IgD-negative memory B cell (primary cell): ENCODE measurements at regions not wholly inside any gene's neighbourhood (a gene's known extent, or its start where the extent isn't known, plus 50 kb on each side); places are given as distances from the start of the nearest gene placed in this dataset.

Experiments used
- H3K27ac Mint-ChIP-seq, 3 donors: one replicate each; pipeline ENCODE4 v1.8.0; 2020 to 2022; ENCODE audit warnings: mild to moderate bottlenecking in 3 of 3, mixed read lengths in 3 of 3, moderate library complexity in 1 of 3
- H3K27me3 Mint-ChIP-seq: one replicate; pipeline ENCODE4 v1.8.0; 2021; ENCODE audit warnings: mixed read lengths
- H3K36me3 Mint-ChIP-seq: one replicate; pipeline ENCODE4 v1.8.0; 2020; ENCODE audit warnings: mild to moderate bottlenecking, mixed read lengths
- H3K4me1 Mint-ChIP-seq, 3 donors: one replicate each; pipeline ENCODE4 v1.8.0; 2020 to 2022; ENCODE audit warnings: mixed read lengths in 3 of 3, mild to moderate bottlenecking in 1 of 3
- H3K4me3 Mint-ChIP-seq, 4 donors: one replicate each; pipeline ENCODE4 v1.8.0; 2020 to 2022; ENCODE audit warnings: mild to moderate bottlenecking in 4 of 4, mixed read lengths in 4 of 4, moderate library complexity in 3 of 4
- H3K9me3 Mint-ChIP-seq, 3 donors: one replicate each; pipeline ENCODE4 v1.8.0; 2020 to 2021; ENCODE audit warnings: mixed read lengths in 3 of 3, mild to moderate bottlenecking in 1 of 3

- Mint-ChIP-seq H3K27me3 (no peaks in the 10 kb centered on the region), H3K27ac (no peak overlapping the region), H3K36me3 (peaks cover 2% of the 10 kb centered on the region), H3K9me3 (peaks cover 0 to 5% (median 5%) of the 10 kb centered on the region in 3 donors), H3K4me3 (no peak overlapping the region), H3K4me1 (no peaks in the 10 kb centered on the region)
Measured at GRCh38 chr18:67047334-67047733, 443.4 kb upstream of the CDH19 start.

- Mint-ChIP-seq H3K9me3 (peaks cover 0 to 3% (median 1%) of the 10 kb centered on the region in 3 donors), H3K4me1 (no peaks in the 10 kb centered on the region), H3K36me3 (peaks cover 2% of the 10 kb centered on the region), H3K4me3 (no peak overlapping the region), H3K27ac (no peak overlapping the region), H3K27me3 (no peaks in the 10 kb centered on the region)
Measured at GRCh38 chr18:67043276-67043675, 439.4 kb upstream of the CDH19 start.

DNA sequence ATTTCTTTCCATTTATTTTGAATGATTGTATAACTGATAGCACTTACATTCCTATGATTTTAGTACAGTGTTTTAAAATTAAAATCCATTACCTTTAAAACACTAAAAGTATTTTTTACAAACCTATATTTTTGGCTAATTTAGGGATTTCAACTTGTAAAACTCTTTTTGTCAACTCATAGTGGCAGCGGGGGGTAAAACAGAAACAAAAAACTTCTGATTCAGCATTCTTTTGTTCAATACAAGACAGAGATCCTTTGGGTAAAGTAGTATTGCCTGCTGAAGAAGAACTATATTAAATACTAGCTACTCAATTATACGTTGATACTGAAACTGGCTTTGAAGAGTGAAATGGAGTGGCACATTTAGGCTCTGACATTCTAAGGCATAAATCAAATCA lies 437.4 kb upstream of the CDH19 start:
- Mint-ChIP-seq H3K4me3 (no peak overlapping the region), H3K27me3 (no peaks in the 10 kb centered on the region), H3K4me1 (no peaks in the 10 kb centered on the region), H3K9me3 (peaks cover 0 to 1% (median 1%) of the 10 kb centered on the region in 3 donors), H3K36me3 (peaks cover 2% of the 10 kb centered on the region), H3K27ac (no peak overlapping the region)

- H3K36me3 Mint-ChIP-seq: no peaks in the 10 kb centered on the region
- peaks cover 0 to 5% (median 5%) of the 10 kb centered on the region in 3 donors for H3K9me3 Mint-ChIP-seq
- H3K4me3 Mint-ChIP-seq: no peak overlapping the region
- no peaks in the 10 kb centered on the region for H3K4me1 Mint-ChIP-seq
- no peak overlapping the region for H3K27ac Mint-ChIP-seq
- no peaks in the 10 kb centered on the region for H3K27me3 Mint-ChIP-seq
Measured at GRCh38 chr18:67035026-67035425, 431.1 kb upstream of the CDH19 start.

- H3K36me3 Mint-ChIP-seq: no peaks in the 10 kb centered on the region
- no peaks in the 10 kb centered on the region for H3K4me1 Mint-ChIP-seq
- no peak overlapping the region for H3K27ac Mint-ChIP-seq
- H3K4me3 Mint-ChIP-seq: no peak overlapping the region
- H3K27me3 Mint-ChIP-seq: no peaks in the 10 kb centered on the region
- peaks cover 0 to 2% (median 0%) of the 10 kb centered on the region in 3 donors for H3K9me3 Mint-ChIP-seq
Measured at GRCh38 chr18:67023059-67023458, 419.2 kb upstream of the CDH19 start.

DNA sequence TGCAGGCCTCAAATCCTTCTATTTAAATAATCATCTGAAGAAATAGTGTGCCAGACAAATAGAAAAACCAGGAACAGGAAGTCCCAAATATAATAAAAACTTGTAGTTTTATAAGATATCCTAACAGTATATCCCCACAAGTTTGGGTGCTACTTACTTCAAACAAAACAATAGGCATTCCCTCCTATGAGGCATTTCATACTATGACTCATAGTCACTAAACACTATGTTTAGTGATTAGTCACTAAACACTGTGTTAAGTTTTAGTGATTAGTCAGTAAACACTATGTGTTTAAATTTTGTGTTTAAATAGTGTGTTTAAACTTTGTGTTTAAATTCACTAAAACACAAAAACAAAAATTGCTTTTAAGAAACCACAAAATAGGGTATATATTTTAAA lies 407.0 kb upstream of the CDH19 start:
- no peak overlapping the region for H3K27ac Mint-ChIP-seq
- H3K27me3 Mint-ChIP-seq: no peaks in the 10 kb centered on the region
- no peaks in the 10 kb centered on the region for H3K9me3 Mint-ChIP-seq
- no peak overlapping the region for H3K4me3 Mint-ChIP-seq
- H3K4me1 Mint-ChIP-seq: no peaks in the 10 kb centered on the region
- no peaks in the 10 kb centered on the region for H3K36me3 Mint-ChIP-seq

DNA sequence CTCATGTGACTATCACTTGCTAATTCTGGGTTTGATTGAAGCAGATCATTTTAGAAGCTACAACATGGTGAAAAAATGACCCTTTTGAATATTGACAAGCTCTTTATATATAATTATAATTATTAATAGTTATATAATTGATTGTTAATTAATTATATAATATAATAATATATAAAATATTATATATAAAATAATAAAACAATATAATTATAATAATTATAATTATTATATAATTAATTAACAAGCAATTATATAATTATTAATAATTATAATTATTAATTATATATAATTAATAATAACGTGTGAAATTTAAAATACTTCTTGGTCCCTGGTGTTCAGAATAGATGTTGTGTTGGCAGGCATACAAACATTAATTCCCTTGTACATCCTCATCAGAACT lies 404.1 kb upstream of the CDH19 start:
- Mint-ChIP-seq H3K9me3 (peaks cover 0 to under 1% (median 0%) of the 10 kb centered on the region in 3 donors), H3K4me1 (no peaks in the 10 kb centered on the region), H3K27ac (no peak overlapping the region), H3K27me3 (no peaks in the 10 kb centered on the region), H3K36me3 (no peaks in the 10 kb centered on the region), H3K4me3 (no peak overlapping the region)

DNA sequence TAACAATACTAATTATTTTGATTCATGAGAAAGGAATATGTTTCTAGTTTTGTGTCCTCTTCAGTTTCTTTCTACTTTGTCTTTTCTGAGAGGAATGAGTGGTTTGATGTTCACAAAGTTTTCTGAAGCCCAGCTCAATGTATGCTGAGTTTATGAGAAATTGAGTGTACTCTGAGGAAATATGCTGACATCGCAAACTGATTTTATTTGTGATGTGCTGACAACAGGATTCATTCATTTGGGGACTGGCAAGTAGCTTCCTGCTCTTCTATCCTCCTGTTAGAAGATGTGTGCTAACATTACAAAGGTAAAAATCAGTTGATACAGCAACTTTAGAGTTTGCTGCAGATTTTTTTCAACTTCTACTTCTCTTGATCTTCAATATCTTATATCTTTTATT lies 403.2 kb upstream of the CDH19 start:
- H3K36me3 Mint-ChIP-seq: no peaks in the 10 kb centered on the region
- no peak overlapping the region for H3K4me3 Mint-ChIP-seq
- no peaks in the 10 kb centered on the region for H3K27me3 Mint-ChIP-seq
- H3K9me3 Mint-ChIP-seq: peaks cover 0 to 5% (median 0%) of the 10 kb centered on the region in 3 donors
- no peaks in the 10 kb centered on the region for H3K4me1 Mint-ChIP-seq
- no peak overlapping the region for H3K27ac Mint-ChIP-seq

DNA sequence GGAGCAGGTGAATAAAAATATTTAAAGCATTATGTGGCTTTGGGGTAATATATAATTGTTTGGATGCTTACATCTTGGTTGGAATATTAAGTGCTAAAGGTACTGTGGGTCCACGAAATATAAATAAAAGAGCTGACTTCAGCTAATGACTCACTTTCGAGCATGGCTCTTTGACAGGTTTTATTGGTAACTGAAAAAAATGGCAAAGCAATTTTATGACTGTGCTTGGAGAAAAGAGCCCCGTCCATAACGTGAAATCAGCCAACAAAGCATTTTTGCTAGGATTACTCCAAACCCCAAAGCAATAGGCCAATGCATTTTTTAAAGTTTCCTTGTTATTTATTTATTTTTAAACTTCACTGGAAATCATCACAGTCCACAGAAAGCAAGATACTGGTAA lies 397.2 kb upstream of the CDH19 start:
- Mint-ChIP-seq H3K4me3 (no peak overlapping the region), H3K9me3 (peaks cover 0 to 9% (median 0%) of the 10 kb centered on the region in 3 donors), H3K4me1 (no peaks in the 10 kb centered on the region), H3K36me3 (no peaks in the 10 kb centered on the region), H3K27me3 (no peaks in the 10 kb centered on the region), H3K27ac (no peak overlapping the region)

- Mint-ChIP-seq H3K27ac (no peak overlapping the region), H3K36me3 (no peaks in the 10 kb centered on the region), H3K4me3 (no peak overlapping the region), H3K27me3 (no peaks in the 10 kb centered on the region), H3K4me1 (no peaks in the 10 kb centered on the region), H3K9me3 (peaks cover 0 to 18% (median 3%) of the 10 kb centered on the region in 3 donors)
Measured at GRCh38 chr18:66999003-66999402, 395.1 kb upstream of the CDH19 start.

DNA sequence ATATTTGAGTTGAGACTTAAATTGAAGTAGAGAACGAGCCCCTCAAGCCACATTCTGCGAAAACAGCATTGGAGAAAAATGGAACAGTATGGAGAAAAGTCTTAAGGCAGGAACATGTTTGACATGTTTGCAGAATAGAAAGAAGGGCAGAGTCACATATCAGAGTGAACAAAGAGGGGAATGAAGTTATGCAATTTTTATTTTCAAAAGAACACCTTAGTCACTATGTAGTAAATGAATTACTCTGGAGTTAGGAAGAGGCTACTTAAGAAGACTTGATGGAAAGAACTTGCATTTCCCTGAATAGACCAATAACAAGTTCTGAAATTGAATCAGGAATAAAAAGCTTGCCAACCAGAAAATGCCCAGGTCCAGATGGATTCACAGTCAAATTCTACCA lies 391.4 kb upstream of the CDH19 start:
- H3K27ac Mint-ChIP-seq: no peak overlapping the region

DNA sequence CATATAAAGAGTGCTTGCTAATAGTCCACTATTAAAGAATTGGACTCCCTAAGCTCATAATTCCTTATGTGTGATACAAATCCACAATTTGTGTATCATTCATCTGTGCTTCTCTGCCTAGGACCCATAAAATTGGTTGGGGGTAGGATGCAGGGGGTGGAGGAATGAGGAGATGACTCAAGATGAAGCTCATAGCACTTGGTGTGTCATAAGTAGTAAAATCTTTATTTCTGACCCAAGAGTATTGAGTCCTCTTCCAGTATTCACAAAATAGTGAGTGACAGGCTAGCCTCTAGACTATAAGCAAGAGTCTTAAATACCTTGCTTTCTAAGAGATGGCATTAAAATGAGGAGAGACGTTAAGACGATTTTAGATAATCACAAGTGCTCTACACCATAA lies 390.9 kb upstream of the CDH19 start:
- no peaks in the 10 kb centered on the region for H3K27me3 Mint-ChIP-seq
- no peaks in the 10 kb centered on the region for H3K4me1 Mint-ChIP-seq
- no peaks in the 10 kb centered on the region for H3K36me3 Mint-ChIP-seq
- no peak overlapping the region for H3K27ac Mint-ChIP-seq
- H3K4me3 Mint-ChIP-seq: no peak overlapping the region
- peaks cover 0 to 17% (median 3%) of the 10 kb centered on the region in 3 donors for H3K9me3 Mint-ChIP-seq

More for the DNA sequence above, 391.4 kb upstream of the CDH19 start:
- no peaks in the 10 kb centered on the region for H3K27me3 Mint-ChIP-seq
- no peak overlapping the region for H3K4me3 Mint-ChIP-seq
- H3K9me3 Mint-ChIP-seq: peaks cover 0 to 17% (median 3%) of the 10 kb centered on the region in 3 donors
- no peaks in the 10 kb centered on the region for H3K4me1 Mint-ChIP-seq
- no peaks in the 10 kb centered on the region for H3K36me3 Mint-ChIP-seq

- no peak overlapping the region for H3K4me3 Mint-ChIP-seq
- H3K27ac Mint-ChIP-seq: no peak overlapping the region
- no peaks in the 10 kb centered on the region for H3K27me3 Mint-ChIP-seq
- no peaks in the 10 kb centered on the region for H3K36me3 Mint-ChIP-seq
- no peaks in the 10 kb centered on the region for H3K4me1 Mint-ChIP-seq
- H3K9me3 Mint-ChIP-seq: peaks cover 0 to 17% (median 3%) of the 10 kb centered on the region in 3 donors
Measured at GRCh38 chr18:66993492-66993891, 389.6 kb upstream of the CDH19 start.

DNA sequence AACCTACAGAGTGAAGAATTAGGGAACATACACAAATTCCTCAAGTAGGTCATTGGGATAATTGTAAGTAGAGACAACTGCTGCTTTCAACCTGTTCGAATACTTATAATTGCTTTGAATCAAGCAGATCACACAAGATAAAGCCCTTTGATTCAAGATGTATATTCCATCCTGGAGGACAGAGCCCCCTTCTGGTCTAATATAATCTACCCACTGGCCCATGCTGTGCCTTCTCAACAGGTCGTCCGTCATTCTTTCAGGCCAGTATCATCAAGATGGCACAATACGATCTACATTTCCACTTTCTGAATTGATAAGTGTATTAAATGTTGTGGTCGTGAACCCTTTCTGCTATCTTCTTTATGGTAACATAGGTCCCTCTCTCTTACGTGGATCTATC lies 387.0 kb upstream of the CDH19 start:
- no peak overlapping the region for H3K4me3 Mint-ChIP-seq
- H3K27me3 Mint-ChIP-seq: no peaks in the 10 kb centered on the region
- H3K4me1 Mint-ChIP-seq: no peaks in the 10 kb centered on the region
- H3K27ac Mint-ChIP-seq: no peak overlapping the region
- H3K36me3 Mint-ChIP-seq: no peaks in the 10 kb centered on the region
- peaks cover 3 to 13% (median 3%) of the 10 kb centered on the region in 3 donors for H3K9me3 Mint-ChIP-seq

GRCh38 chr18:66979009-66979408 lies 375.1 kb upstream of the CDH19 start:
- no peaks in the 10 kb centered on the region for H3K27me3 Mint-ChIP-seq
- no peaks in the 10 kb centered on the region for H3K36me3 Mint-ChIP-seq
- H3K27ac Mint-ChIP-seq: no peak overlapping the region
- H3K4me1 Mint-ChIP-seq: no peaks in the 10 kb centered on the region
- H3K9me3 Mint-ChIP-seq: peaks cover 0 to 7% (median 4%) of the 10 kb centered on the region in 3 donors
- H3K4me3 Mint-ChIP-seq: no peak overlapping the region

DNA sequence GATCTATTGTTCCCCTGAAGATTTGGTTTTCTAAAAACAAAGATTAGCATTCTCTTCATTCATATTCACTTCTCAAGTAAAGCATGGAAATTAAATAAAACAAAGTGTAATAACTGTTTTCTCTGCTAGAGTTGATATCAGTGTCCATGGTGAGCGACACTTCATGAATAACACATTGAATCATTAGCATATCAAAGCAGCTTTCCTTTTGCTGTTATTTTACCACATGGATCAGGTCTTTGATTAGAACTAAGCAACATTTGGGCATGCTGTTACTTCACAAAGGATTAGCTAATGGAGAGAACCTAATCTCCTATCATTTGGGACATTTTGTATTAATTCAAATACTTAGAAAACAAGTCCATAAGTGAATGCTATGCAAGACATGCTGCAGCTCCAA lies 368.8 kb upstream of the CDH19 start:
- H3K4me3 Mint-ChIP-seq: no peak overlapping the region
- no peak overlapping the region for H3K27ac Mint-ChIP-seq
- H3K9me3 Mint-ChIP-seq: peaks cover 0 to 13% (median 5%) of the 10 kb centered on the region in 3 donors
- no peaks in the 10 kb centered on the region for H3K27me3 Mint-ChIP-seq
- H3K36me3 Mint-ChIP-seq: no peaks in the 10 kb centered on the region
- H3K4me1 Mint-ChIP-seq: no peaks in the 10 kb centered on the region

- Mint-ChIP-seq H3K27me3 (no peaks in the 10 kb centered on the region), H3K9me3 (peaks cover 0 to 10% (median 8%) of the 10 kb centered on the region in 3 donors), H3K4me3 (no peak overlapping the region), H3K4me1 (no peaks in the 10 kb centered on the region), H3K27ac (no peak overlapping the region), H3K36me3 (no peaks in the 10 kb centered on the region)
Measured at GRCh38 chr18:66971960-66972359, 368.1 kb upstream of the CDH19 start.
